ENCODE measurements at regions not wholly inside any gene's neighbourhood (a gene's known extent, or its start where the extent isn't known, plus 50 kb on each side); places are given as distances from the start of the nearest gene placed in this dataset.

DNA sequence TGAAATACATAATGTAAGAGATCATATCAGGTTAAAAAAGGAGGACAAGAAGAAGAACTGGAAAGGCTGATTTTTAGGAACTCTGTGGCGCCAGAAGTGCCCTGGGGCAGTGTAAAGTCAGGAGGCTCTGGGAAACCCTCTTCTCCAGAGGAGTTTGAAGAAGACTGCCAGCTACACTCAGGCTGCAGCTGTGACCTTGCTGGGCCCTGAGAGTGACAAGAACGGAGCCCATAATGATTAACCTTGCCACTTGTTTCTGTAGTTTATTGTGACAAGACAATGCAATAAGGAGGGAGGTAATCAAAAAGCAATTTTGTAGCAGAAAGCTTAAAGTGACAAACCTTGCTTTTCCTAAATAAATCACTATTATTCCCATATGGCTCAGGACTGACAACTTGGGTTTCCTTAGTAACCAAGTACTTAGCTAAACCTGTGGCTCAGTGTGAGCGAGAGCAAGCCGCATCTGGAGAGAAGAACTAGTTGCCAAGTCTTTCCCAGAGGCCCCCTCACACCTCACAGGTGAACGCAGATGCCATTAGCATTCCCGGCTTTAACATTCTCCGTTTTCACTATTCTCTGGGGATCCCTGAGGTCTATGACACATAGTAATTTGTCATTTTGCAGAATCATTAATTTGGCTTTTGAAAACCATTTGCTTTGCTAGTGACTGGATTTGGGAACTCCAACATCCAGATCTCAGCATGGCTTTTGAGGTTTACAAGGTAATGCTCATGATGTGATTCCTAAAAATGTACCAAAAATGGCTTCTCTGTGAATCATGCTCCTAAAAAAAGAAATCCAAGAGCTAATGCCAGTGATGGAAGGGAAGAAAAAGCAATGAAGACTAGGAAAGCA lies 115.9 kb downstream of the OMA1 start:
- DNase-seq (ENCODE audit: low spot score), result no peak

DNA sequence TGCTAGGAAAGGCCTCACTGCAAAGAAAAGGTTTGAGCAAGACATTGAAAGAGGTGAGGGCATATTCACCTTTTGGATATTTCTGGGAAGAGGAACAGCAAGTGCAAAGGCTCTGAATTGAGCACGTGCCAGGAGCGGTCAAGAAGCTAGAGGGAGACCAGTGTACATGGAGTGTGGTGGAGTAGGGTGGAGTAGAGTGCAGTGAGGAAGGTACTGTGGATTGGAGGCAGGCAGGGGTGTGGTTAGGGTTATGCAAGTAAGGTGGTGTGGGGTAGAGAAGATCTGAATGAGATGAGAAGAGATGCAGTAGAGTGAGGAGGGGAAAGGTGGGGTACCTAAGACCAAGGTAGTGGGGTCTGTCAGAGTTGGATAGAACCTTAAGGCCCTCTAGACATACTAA lies 119.6 kb downstream of the OMA1 start:
- no peak for DNase-seq (ENCODE audit: low spot score)

DNA sequence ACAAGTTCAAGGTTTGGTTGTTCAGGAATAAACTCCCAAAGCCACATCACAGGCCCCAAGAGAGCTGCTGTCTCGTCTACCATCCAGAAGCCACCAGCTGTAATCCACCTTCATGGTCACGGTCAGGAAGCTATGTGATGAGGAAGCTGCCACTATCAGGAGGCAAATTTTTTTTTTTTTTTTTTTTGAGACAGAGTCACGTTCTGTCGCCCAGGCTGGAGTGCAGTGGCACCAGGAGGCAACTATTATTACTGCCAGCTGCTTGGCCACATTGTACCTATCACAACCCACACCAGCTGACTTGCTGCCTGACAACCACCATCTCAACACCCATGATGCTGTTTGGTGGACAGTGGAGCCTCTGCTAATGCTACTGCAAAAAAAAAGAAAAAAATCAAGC lies 124.1 kb downstream of the OMA1 start:
- no peak for DNase-seq (ENCODE audit: low spot score)

DNA sequence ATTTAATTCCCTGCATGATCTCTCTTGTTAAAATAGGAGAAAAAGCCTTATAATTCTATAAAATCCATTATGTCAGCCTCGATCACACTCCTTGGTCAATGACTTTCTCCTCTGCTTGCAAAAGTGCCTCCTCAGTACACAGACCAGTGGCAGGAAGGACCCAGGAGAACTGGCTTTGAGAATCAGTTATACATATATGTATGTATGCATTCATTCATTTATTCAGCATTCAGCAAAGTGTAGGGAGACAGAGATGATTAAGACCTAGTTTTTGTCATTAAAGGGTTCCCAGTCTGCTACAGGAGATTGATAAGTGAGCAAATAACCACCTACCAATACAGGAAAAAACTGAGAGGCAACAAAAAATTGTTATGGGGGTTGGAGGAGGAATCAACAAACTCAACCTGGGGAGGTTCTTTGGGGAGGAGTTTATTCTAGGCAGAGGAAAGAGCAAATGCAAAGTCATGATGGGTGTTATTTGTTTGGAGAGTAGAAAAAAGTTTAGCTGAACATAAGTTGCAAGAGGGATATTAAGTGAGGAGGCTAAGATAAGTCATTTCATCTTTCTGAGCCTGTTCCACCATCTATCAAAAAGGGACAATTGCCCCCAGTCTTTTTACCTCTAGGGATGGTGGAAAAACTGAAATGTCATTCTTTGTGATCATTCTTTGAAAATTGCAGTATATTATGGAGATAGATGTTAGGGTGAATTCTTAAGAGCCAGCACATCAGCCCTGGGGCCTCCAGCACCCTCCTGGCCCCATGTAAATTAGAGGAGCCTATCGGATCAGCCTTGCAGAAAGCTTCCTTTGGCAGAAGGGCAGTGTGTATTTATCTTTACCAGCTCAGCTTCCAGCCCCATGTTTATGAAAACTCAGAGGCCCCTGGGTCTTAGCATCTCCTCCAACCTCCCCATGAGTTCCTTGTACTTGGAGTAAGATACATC lies 128.0 kb downstream of the OMA1 start:
- no peak for DNase-seq (ENCODE audit: low spot score)

DNA sequence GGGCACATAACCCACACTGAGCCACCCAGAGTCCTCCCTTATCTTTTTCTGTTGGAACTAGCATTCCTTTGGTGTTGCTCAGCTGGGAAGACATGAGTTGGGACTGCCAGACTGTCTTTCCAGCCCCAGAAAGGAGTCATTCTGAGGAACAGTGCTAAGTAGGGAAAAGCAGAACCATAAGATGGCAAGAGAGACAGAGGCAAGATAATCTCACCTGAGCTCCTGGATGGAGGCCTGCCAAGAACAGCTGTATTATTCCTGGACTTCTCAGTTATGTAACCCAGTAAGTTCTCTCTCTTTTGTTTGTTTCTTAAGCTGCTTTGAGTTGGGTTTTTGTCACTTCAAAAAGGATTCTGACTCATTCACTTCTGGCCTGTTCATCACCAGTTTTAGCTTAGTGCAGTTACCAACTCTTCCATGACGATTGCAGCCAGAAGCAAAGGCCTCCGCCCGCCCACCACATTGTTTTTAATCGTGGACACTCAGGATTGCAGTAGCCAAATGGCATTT lies 134.4 kb downstream of the OMA1 start:
- DNase-seq (ENCODE audit: low spot score), result peak; percentile 57

DNA sequence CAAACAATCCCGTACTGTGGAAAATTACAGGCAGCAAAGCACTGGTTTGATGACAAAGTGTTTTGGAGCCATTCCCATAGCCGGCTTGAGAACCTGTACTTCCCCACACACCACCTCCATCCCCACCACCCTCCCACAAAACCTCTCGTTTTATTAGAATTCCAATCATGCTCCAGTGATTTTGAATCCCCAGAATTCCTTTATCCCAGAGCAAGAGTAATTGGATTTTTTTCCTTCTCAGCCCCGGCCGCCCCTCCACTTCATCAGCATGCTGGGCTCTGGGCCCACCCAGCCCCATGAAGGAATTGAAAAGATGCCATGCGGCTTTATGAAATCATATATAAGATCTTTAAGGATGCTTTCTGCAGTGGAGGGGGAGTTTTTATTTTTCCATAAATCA lies 136.6 kb downstream of the OMA1 start:
- peak; percentile 62 for DNase-seq (ENCODE audit: low spot score)

DNA sequence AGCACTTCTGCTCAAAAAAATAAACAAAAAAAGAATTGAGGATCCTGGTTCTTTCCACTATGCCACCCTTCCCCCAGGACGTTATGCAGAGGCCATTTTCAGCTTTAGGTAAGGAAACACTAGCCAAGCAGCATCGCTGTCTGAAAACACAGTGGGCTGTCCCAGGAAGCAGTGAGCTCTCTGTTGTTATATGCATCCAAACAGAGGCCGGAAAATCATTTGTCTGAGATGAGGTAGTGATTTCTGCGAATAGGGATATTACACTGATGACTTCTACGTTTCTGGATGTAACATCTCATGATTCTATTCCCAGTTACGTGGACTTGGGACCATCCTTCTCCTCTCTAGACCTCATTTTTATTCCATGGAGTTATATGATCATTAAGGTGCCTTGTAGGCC lies 137.2 kb downstream of the OMA1 start:
- DNase-seq (ENCODE audit: low spot score), result no peak

DNA sequence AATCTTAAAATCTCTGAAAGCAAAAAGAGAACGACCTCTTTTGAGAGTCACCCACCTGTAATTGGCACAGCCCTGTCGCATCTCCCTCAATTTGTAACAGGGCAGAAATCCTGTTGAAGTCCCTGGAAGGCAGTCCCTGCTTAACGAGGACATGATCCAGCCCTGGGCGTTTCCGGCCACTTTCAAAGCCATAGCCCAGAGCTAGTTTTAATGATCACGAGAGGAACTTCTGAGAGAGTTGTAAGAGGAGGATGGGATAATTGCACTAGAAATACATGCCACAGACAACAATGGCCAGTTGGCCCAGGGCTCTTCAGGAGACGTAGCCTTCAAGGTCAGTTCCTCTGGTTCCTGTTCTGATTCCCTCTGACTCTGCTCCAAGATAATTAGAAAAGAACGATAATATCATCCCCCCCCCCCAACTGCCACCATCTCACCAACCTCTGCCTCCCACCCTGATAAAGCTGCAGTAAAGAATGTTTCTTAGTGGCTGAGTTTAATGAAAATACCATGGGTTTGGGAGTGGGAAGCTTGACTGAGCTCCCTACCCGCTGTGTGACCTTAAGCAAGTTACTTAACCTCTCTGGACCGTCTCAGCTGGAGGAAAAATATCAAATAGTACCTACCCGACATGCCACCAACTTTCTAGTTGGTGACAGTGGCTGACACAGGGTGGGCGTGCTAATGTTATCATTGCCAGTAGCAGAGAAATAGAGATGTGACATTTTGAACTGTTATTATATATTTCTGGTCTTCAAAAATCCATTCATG lies 140.0 kb downstream of the OMA1 start:
- DNase-seq (ENCODE audit: low spot score), result no peak

DNA sequence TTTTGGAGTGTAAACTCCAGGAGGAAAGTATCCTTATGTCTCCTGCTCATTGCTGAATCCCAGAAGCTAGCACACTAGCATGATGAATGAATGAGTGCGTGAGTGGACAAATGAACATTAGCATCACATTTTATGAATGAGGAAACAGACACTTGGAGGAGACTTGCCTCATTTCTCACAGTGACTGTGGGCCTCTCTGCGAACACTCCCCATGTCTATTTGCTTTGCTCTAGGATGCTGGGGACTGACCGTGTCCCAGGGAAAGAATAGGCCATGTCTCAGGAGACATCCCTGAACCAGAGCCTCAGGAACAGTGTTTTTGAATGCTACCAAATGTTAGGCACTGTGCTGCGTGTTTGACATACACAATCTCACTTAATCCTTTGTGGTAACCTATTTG lies 140.9 kb downstream of the OMA1 start:
- DNase-seq (ENCODE audit: low spot score), result no peak

DNA sequence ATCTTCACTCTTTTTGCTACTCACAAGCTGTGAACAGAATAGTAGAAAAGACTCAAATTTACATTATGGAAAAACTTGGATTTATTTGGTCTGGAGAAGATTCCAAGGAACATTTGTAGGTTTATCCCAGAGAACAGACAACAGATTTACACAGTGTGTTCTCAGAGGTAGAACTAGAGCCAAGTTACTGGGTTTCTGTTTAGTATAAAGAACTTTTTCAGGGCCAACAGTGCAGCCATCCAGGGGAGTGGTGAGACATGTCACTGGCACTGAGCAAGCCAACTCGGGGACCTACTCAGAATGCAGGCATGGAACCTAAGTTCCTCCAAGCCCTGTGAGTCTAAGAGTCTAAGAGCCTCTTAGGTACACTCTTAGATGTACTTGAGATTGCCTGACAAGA lies 142.6 kb downstream of the OMA1 start:
- DNase-seq (ENCODE audit: low spot score), result no peak

DNA sequence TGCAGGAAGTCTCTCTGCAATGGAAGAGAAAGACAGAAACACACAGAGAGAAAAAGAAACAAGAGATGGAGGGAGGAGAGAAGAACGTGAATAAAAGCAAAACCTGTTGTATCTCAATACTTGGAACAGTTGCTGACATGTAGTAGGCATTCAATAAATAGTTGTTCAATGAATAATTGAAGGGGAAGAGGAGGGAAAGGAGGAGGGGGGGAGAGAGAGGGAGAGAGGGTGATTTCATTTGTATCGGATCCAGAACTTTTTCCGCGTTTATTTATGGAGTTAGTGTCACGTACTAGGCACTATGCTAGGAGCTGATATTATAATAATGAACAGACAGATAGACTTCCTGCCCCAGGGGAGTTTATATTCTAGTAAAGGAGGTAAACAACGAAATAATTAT lies 144.1 kb downstream of the OMA1 start:
- no peak for DNase-seq (ENCODE audit: low spot score)

DNA sequence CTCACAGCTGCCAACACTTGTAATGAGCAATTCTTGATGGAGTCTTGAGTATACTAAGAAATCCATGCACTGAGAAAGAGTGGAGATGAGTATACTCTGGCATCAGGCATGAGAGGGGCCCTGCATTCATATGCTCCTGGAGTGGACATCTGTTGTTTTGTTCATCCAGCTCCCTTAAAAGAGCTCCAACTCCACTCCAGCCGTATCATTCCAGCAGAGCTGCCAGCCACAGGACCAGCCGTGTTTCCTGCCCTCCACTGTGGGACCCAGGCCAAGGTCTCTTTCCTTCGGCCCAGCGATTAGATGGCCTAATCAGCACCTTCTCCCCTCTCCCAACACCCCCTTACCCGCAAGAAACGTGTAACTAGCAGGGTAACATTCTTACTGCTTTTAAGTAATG lies 144.5 kb downstream of the OMA1 start:
- no peak for DNase-seq (ENCODE audit: low spot score)

DNA sequence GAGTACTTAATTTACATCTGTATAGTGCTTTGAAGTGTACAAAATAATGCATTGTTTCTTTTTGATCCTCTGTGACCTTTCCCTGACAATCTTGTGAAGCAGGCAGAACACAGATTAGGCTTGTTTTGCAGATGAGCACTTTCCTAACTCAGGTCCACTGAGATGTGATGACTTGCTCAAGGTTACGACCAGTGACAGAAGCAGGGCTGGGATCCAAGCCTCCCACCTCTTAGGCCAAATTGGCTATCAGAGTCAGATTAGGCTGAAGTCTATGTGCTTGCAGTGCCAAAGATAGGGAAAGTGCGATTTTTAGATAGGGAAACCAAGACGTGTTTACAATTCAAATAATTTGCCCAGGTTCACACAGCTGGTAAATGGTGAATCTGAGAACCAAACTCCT lies 147.3 kb downstream of the OMA1 start:
- DNase-seq (ENCODE audit: low spot score), result no peak

DNA sequence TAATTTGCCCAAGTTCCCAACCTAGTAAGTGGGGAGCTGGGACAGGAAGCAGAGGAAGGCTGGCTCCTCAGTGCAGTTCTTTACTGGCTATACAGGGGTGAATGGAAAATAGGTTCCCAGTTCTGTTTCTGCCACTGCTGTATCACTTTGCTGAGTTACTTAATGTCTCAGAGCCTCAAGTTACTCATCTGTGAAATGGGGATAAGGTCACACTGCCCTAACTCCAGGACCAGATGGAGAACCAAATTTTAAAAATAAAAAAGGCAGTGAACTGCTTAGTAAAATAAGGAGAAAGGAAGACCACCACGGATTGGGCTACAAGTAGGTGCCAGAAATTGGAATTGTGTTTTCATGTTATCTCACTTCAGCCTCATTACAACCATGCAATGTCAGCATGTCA lies 147.8 kb downstream of the OMA1 start:
- no peak for DNase-seq (ENCODE audit: low spot score)

DNA sequence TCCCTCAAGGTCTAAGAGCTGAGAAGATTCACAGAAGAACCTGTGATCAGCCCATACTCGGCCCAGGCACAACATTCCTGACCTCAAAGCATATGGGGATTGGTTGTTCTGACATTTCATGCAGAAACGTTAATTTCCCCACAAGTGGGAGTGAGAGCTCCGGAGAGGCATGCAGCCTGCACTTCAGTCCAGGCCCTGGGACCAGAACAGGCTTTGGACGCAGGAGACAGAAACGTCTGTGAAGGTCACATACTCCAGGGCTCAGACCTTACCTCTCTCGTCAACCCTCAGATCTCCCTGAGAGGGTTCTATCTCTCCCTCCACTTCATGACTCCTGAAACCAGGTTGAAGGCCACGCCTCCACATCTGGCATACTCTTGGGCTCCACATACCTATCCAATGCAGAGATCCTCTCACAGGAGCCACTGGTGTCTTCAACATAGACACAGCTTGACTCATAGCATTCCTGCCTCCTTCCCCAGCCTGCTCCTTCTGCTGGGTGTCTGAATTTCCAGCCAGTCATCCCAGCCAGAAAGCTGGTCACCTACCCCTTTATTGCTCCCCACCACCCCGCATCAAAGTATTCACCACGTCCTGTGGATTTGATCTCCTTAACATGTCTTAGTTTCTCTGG lies 149.2 kb downstream of the OMA1 start:
- DNase-seq (ENCODE audit: low spot score), result peak; percentile 30

DNA sequence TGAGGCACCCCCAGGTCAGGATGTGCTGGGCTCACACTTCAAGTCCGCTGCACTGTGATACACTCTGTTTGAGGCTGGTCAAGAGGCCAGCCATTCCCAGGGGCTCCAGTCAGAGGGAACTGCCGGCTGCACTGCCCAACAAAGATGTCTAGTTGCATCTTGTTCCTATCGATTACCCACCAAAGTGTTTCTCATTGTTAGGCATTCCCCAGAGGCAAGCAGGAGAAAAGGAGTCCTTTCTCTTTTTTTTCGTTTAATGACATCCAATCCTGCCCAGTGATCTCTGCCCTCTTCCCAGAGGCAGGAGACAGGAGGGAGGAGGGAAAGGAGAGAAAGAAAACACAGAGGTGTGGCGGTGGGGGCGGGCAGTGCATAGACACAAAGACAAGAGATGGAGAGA lies 150.4 kb downstream of the OMA1 start:
- DNase-seq (ENCODE audit: low spot score), result no peak

DNA sequence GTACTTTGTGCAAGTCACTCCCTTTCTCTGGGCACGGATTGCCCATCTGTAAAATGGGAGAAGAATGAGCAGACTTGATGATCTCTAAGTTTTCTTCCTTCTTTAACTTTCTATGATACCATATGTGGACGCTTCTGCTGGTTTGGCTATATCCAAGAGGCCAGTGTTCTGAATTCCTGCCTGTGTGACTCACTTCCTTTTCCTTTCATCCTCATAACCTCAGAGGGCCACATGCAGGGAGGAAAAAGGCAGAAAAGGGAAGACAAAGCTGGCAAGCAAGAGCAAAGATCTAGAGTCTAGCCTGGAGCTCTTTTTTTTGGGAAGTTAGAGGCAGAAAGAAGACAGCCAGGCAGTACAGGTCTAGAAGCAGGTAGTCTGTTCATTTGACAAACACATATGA lies 151.2 kb downstream of the OMA1 start:
- peak; percentile 92 for DNase-seq (ENCODE audit: low spot score)

DNA sequence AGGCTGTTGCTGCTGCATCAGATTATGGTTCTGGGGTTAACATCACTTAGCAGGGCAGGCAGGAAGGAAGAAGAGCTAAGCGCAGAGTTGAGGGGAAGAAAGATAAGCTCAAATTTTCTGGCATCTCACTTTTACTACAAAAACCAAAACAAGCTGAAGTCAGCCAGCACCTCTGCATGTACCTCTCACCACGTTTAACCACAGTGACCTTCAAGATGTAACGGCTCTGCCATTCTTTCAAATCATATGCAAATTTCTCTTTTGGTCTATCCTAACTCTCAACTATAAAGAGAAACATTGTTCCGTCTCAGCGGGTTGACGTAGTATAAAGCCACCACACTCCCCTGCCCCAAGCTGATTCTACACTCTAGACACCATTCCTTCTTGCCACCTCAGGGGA lies 154.4 kb downstream of the OMA1 start:
- no peak for DNase-seq (ENCODE audit: low spot score)

DNA sequence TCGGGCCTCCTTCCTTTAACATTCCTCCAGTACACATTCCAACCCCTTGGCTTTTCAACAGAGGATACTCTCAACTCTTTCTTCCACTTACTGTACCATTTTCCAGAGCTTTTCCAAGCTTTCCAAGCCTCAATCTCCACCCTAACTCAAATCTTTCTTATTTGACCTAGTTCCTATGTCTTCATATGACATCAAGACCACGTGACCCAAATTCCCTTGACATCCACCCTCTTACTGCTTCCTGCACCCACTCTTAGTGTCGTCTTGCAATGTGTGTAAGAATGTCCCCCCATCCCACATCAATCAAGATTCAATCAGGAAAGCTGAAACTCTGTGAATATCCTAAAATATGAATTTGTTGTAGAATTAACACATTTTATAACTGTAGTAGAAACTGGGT lies 155.0 kb downstream of the OMA1 start:
- no peak for DNase-seq (ENCODE audit: low spot score)

DNA sequence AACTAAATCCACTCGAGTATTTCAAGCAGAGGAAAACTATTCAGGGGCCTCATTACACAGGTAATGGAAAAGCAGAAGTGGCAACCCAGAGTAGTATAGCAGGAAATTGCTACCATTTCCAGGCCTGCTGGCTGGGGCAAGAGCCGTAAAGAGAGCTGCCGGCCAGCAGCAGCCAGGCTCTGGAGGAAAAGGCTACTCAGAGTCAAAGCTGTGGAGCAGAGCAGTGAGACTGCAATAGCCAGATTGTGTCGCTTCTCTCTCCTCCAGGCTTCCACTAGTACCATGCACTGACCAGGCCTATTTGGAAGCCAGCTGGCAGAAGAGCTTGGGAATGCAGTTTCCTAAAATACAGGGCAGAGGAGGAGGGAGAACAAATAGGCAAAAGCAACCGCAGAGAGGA lies 155.5 kb downstream of the OMA1 start:
- no peak for DNase-seq (ENCODE audit: low spot score)

DNA sequence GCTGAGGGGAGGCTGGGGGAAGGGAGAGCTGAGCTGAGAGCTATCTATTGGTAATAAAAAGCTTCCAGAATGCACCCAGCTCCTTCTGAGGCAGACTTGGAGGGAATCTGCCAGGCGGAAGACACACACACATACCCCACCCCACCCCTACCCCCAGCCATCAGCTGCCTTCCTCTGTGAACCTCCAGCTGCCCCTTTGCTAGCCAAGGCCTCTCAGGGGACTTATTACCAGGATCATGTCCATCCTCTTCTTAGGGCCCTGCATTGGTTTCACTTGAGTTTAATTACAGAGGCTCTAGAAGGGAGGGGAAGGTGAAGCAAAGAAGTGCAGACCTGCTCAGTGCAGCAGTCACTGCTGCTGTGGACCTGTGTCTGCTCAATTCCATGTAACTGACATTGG lies 156.4 kb downstream of the OMA1 start:
- no peak for DNase-seq (ENCODE audit: low spot score)

DNA sequence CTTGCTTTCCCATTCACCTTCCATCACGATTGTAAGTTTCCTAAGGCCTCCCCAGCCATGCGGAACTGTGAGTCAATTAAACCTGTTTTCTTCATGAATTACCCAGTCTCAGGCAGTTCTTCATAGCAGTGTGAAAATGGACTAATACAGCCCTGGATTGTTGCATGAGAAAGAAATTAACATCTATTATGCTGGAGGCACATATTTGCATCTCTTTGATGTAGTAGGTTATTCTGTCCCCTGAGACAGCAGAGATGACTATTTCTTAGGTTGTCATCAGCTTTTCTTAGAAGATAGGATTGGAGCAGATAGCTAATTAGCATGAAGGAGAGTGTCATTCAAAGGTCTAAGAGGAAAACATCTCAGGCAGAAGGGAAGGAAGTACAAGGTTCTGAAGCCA lies 166.2 kb downstream of the OMA1 start:
- DNase-seq (ENCODE audit: low spot score), result no peak
